ENCODE measurements at regions not wholly inside any gene's neighbourhood (a gene's known extent, or its start where the extent isn't known, plus 50 kb on each side); places are given as distances from the start of the nearest gene placed in this dataset.
"Not testable (repeated sequence)": the region's sequence is repeated elsewhere in the genome, so short reads cannot be mapped to it uniquely, and the experiment has no call there.

DNA sequence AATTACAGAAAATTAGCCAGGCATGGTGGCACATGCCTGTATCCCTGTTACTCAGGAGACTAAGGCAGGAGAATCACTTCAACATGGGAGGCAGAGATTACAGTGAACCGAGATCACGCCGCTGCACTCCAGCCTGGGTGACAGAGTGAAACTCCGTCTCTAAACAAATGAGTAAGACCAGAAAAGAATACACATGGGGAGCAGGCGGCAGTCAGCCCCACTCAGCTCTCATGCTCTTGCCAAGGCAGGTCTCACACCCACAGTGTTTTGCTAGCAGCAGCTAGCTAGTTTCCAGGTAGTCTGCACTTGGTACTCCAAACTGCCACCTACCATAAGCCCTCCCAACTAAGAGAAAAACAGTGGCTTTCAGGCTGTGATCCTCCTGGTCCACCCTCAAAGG lies 722.3 kb upstream of the CTNND2 start:
- no peak for DNase-seq

DNA sequence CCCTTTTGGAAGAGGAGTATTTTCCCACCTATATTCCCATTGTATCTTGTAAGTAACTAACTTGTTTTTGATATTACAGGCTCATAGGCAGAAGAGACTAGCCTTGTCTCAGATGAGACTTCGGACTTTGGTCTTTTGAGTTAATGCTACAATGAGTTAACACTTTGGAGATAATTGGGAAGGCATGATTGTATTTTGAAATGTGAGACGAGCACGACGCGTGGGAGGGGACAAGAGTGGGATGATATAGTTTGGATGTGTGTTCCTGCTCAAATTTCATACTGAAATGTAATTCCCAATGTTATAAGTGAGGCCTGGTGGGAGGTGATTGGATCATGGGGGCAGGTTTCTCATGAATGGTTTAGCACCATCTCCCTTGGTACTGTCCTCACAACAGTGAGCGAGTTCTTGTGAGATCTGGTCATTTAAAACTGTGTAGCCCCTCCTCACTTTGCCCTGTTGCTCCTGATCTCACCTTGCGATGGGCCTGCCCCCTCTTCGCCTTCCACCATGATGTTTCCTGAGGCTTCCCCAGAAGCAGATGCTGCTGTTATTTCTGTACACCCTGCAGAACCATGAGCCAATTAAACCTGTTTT lies 721.5 kb upstream of the CTNND2 start:
- DNase-seq = no peak

DNA sequence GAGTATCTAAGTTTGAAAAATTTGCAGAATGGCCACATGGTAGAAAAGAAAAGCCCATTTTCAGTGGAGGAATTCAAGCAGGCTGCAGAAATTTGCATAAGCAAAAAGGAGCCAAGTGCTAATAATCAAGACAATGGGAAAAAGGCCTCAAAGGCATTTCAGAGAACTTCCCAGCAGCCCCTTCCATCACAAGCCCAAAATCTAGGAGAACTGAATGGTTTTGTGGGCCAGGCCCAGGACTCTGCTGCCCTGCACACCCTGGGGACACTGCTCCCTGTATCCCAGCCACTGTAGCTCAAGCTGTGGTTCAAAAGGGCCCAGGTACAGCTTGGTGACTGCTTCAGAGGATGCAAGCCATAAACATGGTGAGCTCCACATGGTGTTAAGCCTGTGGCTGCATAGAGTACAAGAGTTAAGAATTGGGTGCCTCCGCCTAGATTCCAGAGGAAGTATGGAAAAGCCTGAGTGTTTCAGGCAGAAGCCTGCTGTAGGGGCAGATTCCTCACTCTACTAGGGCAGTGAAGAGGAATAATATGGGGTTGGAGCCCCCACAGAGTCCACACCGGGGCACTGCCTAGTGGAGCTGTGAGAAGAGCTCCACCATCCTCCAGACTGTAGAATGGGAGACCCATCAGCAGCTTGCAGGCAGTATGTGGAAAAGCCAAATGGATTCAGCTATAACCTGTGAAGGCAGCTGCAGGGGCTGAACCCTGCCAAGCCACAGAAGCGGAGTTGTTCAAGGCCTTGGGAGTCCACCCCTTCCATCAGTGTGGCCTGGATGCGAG lies 720.7 kb upstream of the CTNND2 start:
- DNase-seq = no peak

- DNase-seq = no peak
Measured at GRCh38 chr5:12623408-12623807, 719.2 kb upstream of the CTNND2 start.

DNA sequence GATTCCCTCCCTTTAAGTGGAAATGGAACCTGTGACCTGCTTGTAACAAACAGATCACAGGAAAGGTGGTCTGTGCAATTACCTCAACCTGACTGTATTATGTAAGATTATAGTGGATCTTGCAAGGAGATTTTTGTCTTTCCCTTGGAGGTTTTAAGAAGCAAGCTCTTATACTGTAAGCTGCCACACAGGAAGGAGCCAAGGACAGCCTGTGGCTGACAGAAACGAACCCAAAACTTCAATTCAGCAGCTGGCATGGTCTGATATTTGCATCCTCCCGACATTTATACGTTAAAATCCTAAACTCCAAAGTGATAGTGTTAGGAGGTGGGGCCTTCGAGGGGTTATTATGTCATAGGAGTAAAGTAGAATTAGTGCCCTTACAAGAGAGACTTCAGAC lies 711.8 kb upstream of the CTNND2 start:
- DNase-seq = no peak

DNA sequence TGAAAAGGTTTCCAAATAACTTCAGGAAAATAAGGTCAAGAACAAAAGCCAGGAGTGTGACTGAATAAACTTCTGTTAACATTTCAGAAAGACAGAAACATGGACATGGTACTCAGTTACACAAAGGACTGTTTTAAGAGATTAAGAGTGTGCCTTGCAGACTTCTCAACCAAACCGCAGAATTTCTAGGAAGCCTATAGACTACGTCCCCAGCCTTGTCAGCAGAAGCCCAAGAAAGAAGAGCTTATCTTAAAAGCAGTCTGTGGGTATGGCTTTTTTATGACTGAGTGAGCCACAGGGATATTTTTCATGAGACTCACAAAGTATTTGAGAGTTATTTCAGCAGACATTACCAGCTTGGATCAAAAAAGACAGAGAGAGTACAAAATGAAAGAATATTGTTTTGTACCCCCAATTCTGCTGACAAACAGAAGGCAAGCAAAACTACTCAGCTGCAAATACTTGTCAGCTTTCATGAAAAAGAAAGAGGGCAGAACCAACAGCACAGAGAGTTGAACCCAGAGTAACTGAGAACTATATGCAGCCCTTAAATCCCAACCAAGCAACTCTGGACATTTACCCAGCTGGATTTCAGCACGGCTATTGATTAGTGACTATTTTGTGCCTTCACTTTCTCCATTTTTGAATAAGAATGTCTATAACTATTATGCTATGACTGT lies 711.0 kb upstream of the CTNND2 start:
- no peak for DNase-seq

DNA sequence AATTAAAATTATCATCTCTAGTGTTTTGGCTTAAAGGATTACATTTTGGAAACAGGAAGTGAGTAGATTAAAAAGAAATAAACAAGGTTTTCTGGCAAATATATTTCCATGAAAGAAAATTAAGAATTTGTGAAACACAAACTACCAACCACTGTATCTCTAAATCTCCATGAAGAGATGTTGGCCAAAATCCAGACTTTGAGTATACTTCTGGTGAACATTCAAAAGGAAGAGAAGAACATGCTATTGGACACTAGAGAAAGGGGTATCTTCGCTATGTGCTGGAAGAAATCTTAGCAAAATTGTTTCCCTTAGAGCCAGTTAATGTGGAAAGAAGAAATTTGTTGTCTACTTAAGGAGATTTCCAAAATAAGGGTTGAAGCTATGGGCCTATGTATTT lies 710.4 kb upstream of the CTNND2 start:
- no peak for DNase-seq

DNA sequence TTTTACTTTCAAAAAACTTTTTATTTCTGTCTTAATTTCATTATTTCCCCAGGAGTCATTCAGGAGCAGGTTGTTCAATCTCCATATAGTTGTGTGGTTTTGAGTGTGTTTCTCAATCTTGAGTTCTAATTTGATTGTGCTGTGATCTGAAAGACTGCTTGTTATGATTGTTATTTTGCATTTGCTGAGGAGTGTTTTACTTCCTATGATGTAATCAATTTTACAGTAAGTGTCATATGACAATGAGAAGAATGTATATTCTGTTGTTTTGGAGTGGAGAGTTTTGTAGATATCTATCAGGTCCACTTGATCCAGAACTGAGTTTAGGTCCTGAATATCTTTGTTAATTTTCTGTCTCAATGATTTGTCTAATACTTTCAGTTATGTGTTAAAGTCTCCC lies 706.9 kb upstream of the CTNND2 start:
- DNase-seq = no peak

DNA sequence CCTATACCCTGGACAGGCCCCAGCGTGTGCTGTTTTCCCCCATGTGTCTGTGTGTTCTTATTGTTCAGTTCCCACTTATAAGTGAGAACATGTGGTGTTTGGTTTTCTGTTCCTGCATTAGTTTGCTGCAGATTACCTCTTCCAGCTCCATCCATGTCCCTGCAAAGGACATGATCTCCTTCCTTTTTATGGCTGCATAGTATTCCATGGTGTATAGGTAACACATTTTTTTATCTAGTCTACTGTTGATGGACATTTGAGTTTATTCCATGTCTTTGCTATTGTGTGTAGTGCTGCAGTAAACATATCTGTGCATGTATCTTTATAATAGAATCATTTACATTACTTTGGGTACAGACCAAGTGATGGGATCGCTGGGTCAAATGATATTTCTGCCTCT lies 703.6 kb upstream of the CTNND2 start:
- DNase-seq = not testable (repeated sequence)

DNA sequence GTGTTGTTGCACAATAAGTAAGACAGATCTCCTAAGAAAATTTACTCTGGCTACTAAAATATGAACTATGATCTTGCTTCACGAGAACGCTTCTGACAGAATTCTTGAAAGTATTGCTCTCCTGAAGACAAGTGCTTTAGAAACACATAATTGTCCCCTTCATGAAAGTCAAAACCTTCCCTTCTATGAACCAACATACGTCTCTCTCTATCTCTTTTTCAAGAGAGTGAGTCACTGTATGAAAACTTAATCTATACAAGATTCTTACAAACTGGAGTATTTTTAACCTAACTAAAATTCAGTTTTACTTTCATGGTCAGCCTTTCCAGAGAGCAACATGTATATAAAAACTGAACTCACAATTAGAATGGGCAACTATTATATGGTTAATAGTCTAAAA lies 688.0 kb upstream of the CTNND2 start:
- no peak for DNase-seq

- DNase-seq = no peak
Measured at GRCh38 chr5:12586406-12586805, 682.2 kb upstream of the CTNND2 start.

DNA sequence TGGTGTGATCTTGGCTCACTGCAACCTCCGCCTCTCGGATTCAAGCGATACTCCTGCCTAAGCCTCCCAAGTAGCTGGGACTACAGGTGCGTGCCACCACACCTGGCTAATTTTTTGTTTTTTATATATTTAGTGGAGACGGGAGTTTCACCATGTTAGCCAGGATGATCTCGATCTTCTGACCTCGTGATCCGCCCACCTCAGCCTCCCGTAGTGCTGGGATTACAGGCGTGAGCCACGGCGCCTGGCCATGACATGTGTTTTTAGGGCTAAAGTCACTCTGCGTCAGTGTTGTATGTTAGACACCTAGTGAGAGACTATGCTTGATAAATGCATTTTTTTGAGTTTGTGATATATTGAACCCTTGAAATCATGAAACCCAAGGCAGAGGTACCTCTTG lies 674.6 kb upstream of the CTNND2 start:
- DNase-seq = not testable (repeated sequence)

- DNase-seq = not testable (repeated sequence)
Measured at GRCh38 chr5:12576953-12577352, 672.7 kb upstream of the CTNND2 start.

- DNase-seq = peak; percentile 88
Measured at GRCh38 chr5:12574298-12575093, 670.2 kb upstream of the CTNND2 start.

DNA sequence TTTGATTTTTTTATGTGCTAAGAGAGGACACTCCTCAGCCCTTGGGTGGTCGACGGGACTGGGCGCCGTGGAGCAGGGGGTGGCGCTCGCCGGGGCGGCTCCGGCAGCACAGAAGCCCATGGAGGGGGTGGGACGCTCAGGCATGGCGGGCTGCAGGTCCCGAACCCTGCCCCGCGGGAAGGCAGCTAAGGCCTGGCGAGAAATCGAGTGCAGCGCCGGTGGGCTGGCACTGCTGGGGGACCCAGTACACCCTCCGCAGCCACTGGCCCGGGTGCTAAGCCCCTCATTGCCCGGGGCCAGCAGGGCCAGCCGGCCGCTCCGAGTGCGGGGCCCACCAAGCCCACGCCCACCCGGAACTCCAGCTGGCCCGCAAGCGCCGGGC lies 669.7 kb upstream of the CTNND2 start:
- DNase-seq = not testable (repeated sequence)

GRCh38 chr5:12570688-12571087 lies 666.4 kb upstream of the CTNND2 start:
- DNase-seq = no peak

DNA sequence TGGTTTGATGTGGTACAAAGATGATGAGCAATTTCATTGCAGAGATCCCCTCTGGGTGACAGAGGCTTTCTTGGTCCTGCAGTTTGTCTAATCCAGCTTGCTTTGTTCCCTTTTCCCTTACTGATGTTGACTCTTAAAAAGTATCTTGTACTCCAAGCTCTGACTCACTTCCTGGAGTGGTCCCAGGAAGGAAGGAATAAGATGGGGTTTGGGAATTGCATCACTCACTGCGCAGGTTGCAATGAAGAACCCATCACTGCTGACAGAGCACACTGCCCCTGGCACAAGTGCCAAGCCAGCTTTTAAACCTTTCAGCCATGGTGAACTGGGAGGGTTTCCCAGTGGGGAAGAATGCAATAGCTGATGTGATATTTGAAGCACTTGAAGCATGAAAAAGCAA lies 662.2 kb upstream of the CTNND2 start:
- DNase-seq = peak; percentile 34

GRCh38 chr5:12557012-12557411 lies 652.8 kb upstream of the CTNND2 start:
- DNase-seq = no peak

DNA sequence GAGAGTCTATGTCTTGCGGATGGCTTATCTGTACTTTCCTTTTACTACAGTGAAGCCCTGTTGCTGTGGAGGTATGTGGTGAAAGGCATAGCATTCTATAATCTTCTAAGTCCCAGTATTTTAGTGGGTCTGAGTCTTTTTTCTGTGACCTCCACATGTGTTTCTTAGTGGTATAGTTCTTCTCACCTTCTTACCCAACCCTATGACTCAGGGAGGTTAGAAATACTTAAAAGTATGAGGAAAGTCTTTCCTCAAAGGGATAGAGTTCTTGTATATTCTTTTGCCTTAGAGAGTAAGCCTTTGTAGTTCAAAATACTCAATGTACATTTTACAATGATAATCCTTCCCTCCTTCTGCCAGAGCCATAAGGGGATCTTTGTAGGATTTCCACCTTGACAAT lies 621.9 kb upstream of the CTNND2 start:
- no peak for DNase-seq

DNA sequence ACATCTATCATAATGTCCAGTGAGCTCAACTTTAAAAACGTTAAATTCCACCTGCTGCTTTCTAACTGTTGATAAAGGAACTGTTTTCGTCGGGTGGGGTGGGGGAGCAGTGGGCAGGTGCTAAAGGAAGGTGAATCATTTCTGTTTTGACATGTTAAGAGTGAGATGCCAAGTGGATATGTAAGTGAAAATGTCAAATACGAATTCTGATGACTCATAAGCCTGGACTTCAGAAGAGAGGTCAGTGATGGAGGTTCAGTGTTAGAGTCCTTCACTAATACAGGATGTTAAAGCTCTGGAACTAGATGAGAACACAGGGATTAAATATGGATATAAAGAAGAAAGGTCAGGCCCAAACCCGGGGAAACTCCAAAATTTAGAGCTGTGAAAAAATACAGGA lies 617.9 kb upstream of the CTNND2 start:
- peak; percentile 90 for DNase-seq

GRCh38 chr5:12504983-12505382 lies 600.7 kb upstream of the CTNND2 start:
- not testable (repeated sequence) for DNase-seq

DNA sequence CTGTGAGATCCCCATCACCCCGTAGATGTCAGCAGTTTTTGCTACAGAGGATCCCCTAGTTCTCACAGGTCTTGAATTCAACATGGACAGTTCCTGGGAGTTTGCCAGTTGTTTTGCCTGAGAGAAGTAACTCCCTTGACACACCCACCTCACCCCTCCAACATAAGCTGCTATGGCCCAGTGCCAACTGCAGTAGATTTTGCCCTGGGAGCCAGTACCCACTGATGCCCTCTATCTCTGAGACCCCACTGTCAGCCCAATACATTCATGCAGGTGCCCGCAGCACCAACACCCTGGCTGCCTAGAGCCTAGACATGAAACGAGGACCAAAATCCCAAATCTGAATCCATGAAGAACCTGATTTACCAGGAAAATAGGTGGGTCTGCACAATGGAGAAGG lies 583.9 kb upstream of the CTNND2 start:
- no peak for DNase-seq

DNA sequence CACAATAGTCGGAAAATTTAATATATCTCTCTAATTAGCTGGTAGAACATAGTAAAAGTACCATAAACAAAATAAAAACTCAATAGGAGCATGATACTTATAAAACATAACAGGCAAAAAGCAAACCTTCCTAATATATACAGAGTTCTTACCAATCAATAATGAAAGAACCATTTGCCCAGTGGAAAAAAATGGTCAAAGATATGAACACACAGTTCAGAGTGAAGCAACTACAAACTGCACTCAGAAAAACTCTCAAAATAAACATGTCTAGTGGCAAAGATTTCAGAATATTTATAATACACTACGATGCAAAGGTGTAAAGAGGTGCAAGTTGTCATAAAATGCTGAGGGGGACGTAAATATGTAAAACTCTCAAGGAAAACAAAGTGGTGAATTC lies 576.2 kb upstream of the CTNND2 start:
- DNase-seq = no peak

DNA sequence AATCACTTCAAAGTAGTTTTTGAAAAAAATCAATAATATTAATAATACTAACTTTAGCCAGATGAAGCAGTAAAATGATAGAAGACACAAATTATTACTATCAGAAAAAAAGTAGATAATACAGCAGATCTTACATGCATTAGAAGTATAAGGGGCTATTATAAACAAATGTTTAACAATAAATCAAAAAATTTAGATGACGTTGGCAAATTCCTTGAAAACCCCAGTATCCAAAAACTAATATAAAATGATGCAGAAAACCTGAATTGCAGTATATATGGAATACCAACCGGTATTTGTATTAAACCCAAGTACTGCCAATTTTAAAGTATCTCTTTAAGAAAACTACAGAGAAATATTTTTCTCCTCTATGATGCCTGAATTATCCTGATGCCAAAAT lies 573.3 kb upstream of the CTNND2 start:
- DNase-seq = no peak
